Stomach (tissue), 8 donors: ENCODE measurements at regions not wholly inside any gene's neighbourhood (a gene's known extent, or its start where the extent isn't known, plus 50 kb on each side); places are given as distances from the start of the nearest gene placed in this dataset.
"Not testable (repeated sequence)": the region's sequence is repeated elsewhere in the genome, so short reads cannot be mapped to it uniquely, and the experiment has no call there.

Experiments
- DNase-seq, 2 donors: peaks; one replicate each; pipeline versions ENCODE4 v3.0.0 to v3.0.0-alpha.2; 2013 to 2019
- H3K27ac ChIP-seq, 5 donors: fragments of 200-600 bp in 4 of 5; sonication (generic) in 4 of 5; one replicate each; pipeline ENCODE4 v1.5.1; 2013 to 2019; ENCODE audit warnings: mild to moderate bottlenecking in 1 of 5, moderate library complexity in 1 of 5
- H3K27me3 ChIP-seq, 3 donors: fragments of 200-600 bp; sonication (generic); one replicate each; pipeline ENCODE4 v1.5.1; 2017 to 2019; ENCODE audit warnings: mixed run types in 1 of 3
- H3K36me3 ChIP-seq, 4 donors: fragments of 200-600 bp; sonication (generic); 1 replicate in 3 of 4; 2 replicates in 1 of 4; pipeline ENCODE4 v1.5.1; 2016 to 2019
- H3K4me1 ChIP-seq, 4 donors: fragments of 200-600 bp; sonication (generic); one replicate each; pipeline ENCODE4 v1.5.1; 2016 to 2019
- H3K4me3 ChIP-seq, 4 donors: fragments of 200-600 bp; sonication (generic) in 3 of 4; one replicate each; pipeline ENCODE4 v1.5.1; 2016 to 2019; ENCODE audit warnings: mild to moderate bottlenecking in 1 of 4
- H3K9me3 ChIP-seq, 4 donors: fragments of 200-600 bp; sonication (generic); one replicate each; pipeline ENCODE4 v1.5.1; 2016 to 2019
- CTCF ChIP-seq, 7 experiments: fragments of 450-650 bp in 4 of 7; fragments of 200-600 bp in 3 of 7; sonication (generic) in 3 of 7; IDR thresholded peaks; one replicate each; pipeline ENCODE4 v1.5.1; 2016 to 2019; ENCODE audit warnings: antibody characterized with exemption in 7 of 7, control low read depth in 2 of 7, mild to moderate bottlenecking in 1 of 7
- EP300 ChIP-seq: sonication (generic); formaldehyde crosslinking; IDR thresholded peaks from one replicate; pipeline ENCODE4 v1.6.1; 2017; ENCODE audit warnings: antibody characterized with exemption
- POLR2A ChIP-seq, 4 donors: fragments of 450-650 bp; IDR thresholded peaks; one replicate each; pipeline ENCODE4 v1.6.1; 2016; ENCODE audit warnings: antibody characterized with exemption in 4 of 4, control low read depth in 2 of 4, mild to moderate bottlenecking in 1 of 4, moderate library complexity in 1 of 4
- POLR2AphosphoS5 ChIP-seq, 3 donors: sonication (generic); formaldehyde crosslinking; IDR thresholded peaks; one replicate each; pipeline ENCODE4 v1.6.1; 2016; ENCODE audit warnings: antibody characterized with exemption in 3 of 3
- WGBS, 5 donors: extraction: QIAGEN DNeasy Blood & Tissue Kit in 3 of 5; methylation state at CpG; one replicate each; pipeline versions ENCODE4 v1.1.5 to v1.1.7; 2013 to 2018; 5-methylcytosine and 5-hydroxymethylcytosine counted together
- intact Hi-C: fragments of 100-400 bp; cut with DNase I; formaldehyde crosslinking; loops from one replicate; pipeline ENCODE4 v1.15.1; 2023; ENCODE audit warnings: low total_unique reads
- donor health status: healthy with polysubstance abuse.
- donor health status: Bipolar disorder and iron deficiency.
- donor health status: healthy.

GRCh38 chr6:27547157-27548075, 74.5 kb upstream of the ZNF184 start:
- peaks cover 12 to 98% (median 72%) of the 10 kb centered on the region in 3 donors for H3K27me3 ChIP-seq
- TF ChIP-seq EP300 = no peak
- TF ChIP-seq POLR2AphosphoS5 (IDR thresholded peaks at IDR 0.05) = no peak
- no peak for TF ChIP-seq POLR2A (IDR thresholded peaks at IDR 0.05)
- TF ChIP-seq CTCF (IDR thresholded peaks at IDR 0.05) = no peak
- intact Hi-C loops = no loop called here
- 19 to 27% (median 22%) methylated on average over 23 of the region's 23 CpGs for WGBS, 5 donors
- no peak overlapping the region for H3K27ac ChIP-seq
- no peaks in the 10 kb centered on the region for H3K36me3 ChIP-seq
- no peak for DNase-seq
- H3K4me3 ChIP-seq = no peak overlapping the region
- peaks cover 0 to 39% (median 15%) of the 10 kb centered on the region in 4 donors for H3K9me3 ChIP-seq
- peaks cover 0 to 17% (median 0%) of the 10 kb centered on the region in 4 donors for H3K4me1 ChIP-seq

- H3K27me3 ChIP-seq = peaks cover 12 to 98% (median 72%) of the 10 kb centered on the region in 3 donors
- no peak for DNase-seq
- intact Hi-C loops = no loop called here
- no peak for TF ChIP-seq POLR2AphosphoS5 (IDR thresholded peaks at IDR 0.05)
- TF ChIP-seq POLR2A (IDR thresholded peaks at IDR 0.05) = no peak
- TF ChIP-seq CTCF (IDR thresholded peaks at IDR 0.05) = no peak
- no peak for TF ChIP-seq EP300
- peaks cover 0 to 17% (median 0%) of the 10 kb centered on the region in 4 donors for H3K4me1 ChIP-seq
- H3K9me3 ChIP-seq = peaks cover 0 to 44% (median 22%) of the 10 kb centered on the region in 4 donors
- H3K4me3 ChIP-seq = no peak overlapping the region
- 79 to 88% (median 86%) methylated on average over 7 of the region's 7 CpGs for WGBS, 5 donors
- no peak overlapping the region for H3K27ac ChIP-seq
- no peaks in the 10 kb centered on the region for H3K36me3 ChIP-seq
These were observed 73.6 kb upstream of the ZNF184 start for GRCh38 chr6:27546522-27546921.

GRCh38 chr6:27545271-27546046, 72.6 kb upstream of the ZNF184 start:
- Histone ChIP-seq H3K9me3 (peaks cover 0 to 44% (median 23%) of the 10 kb centered on the region in 4 donors), H3K27ac (no peak overlapping the region), H3K36me3 (no peaks in the 10 kb centered on the region), H3K4me3 (no peak overlapping the region), H3K27me3 (peaks cover 12 to 98% (median 70%) of the 10 kb centered on the region in 3 donors), H3K4me1 (peaks cover 0 to 17% (median 0%) of the 10 kb centered on the region in 4 donors)
- TF ChIP-seq POLR2A (IDR thresholded peaks at IDR 0.05) (no peak), POLR2AphosphoS5 (IDR thresholded peaks at IDR 0.05) (no peak), EP300 (no peak), CTCF (IDR thresholded peaks at IDR 0.05) (no peak)
- intact Hi-C loops = no loop called here
- peak in 1 of 2 donors; percentile 14 for DNase-seq
- 7 to 11% (median 10%) methylated on average over 27 to 32 of the region's 32 CpGs for WGBS, 5 donors

- peaks cover 0 to 17% (median 0%) of the 10 kb centered on the region in 4 donors for H3K4me1 ChIP-seq
- H3K27me3 ChIP-seq = peaks cover 12 to 97% (median 70%) of the 10 kb centered on the region in 3 donors
- H3K36me3 ChIP-seq = no peaks in the 10 kb centered on the region
- TF ChIP-seq POLR2A (IDR thresholded peaks at IDR 0.05) (no peak), CTCF (IDR thresholded peaks at IDR 0.05) (no peak), EP300 (no peak), POLR2AphosphoS5 (IDR thresholded peaks at IDR 0.05) (no peak)
- intact Hi-C loops = no loop called here
- 5 to 7% (median 6%) methylated on average over 20 of the region's 20 CpGs for WGBS, 5 donors
- no peak for DNase-seq
- H3K4me3 ChIP-seq = no peak overlapping the region
- H3K9me3 ChIP-seq = peaks cover 0 to 44% (median 23%) of the 10 kb centered on the region in 4 donors
- H3K27ac ChIP-seq = no peak overlapping the region
These were observed 71.8 kb upstream of the ZNF184 start for GRCh38 chr6:27544612-27545260.

- Histone ChIP-seq H3K4me1 (peaks cover 0 to 17% (median 0%) of the 10 kb centered on the region in 4 donors), H3K27me3 (peaks cover 12 to 97% (median 71%) of the 10 kb centered on the region in 3 donors), H3K9me3 (peaks cover 0 to 44% (median 23%) of the 10 kb centered on the region in 4 donors)
- DNase-seq, H3K4me3 ChIP-seq, intact Hi-C loops, H3K27ac ChIP-seq, H3K36me3 ChIP-seq: not testable (repeated sequence)
- WGBS, 5 donors = 23 to 30% (median 25%) methylated on average over 20 of the region's 20 CpGs
These were observed 71.2 kb upstream of the ZNF184 start for GRCh38 chr6:27544135-27544534.
